GM12873 (cell line): ENCODE measurements at regions not wholly inside any gene's neighbourhood (a gene's known extent, or its start where the extent isn't known, plus 50 kb on each side); places are given as distances from the start of the nearest gene placed in this dataset.

Source experiments
- TF ChIP-seq, protein P1 (sequence below): IDR thresholded peaks from 2 replicates; pipeline ENCODE4 v1.5.1; 2012; ENCODE audit warnings: low read depth, mild to moderate bottlenecking, moderate library complexity, low read length, control low read depth; ENCODE audit not compliant: insufficient read depth; ENCODE audit errors: missing control alignments

DNA sequence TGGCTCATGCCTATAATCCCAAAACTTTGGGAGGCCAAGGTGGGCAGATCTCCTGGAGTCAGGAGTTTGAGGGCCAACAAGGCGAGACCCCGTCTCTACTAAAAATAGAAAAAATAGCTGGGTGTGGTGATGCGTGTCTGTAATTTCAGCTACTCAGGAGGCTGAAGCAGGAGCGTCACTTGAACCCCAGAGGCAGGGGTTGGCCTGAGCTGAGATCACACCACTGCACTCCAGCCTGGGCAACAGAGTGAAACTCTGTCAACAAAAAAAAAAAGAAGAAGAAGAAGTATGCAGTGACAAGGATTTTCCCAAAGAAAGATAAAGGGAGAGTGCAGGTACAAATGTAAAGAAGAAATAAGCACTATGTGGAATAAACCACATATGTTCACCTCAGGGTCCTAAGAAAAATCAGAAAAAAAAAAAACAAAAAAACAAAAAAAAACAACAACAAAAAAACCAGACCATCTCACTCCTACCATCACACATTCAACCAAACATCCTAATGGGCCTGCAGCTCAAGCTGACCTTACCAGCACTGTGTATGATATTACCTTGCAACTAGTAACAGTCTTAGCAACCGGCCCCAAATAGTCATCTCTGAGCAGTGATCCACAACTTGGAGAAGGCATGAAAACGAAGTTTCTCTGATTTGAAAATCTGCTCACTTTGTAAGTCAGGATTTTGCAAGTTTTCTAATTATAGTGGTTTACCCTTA, 296.7 kb upstream of the PROK2 start:
- TF ChIP-seq, protein P1, sequence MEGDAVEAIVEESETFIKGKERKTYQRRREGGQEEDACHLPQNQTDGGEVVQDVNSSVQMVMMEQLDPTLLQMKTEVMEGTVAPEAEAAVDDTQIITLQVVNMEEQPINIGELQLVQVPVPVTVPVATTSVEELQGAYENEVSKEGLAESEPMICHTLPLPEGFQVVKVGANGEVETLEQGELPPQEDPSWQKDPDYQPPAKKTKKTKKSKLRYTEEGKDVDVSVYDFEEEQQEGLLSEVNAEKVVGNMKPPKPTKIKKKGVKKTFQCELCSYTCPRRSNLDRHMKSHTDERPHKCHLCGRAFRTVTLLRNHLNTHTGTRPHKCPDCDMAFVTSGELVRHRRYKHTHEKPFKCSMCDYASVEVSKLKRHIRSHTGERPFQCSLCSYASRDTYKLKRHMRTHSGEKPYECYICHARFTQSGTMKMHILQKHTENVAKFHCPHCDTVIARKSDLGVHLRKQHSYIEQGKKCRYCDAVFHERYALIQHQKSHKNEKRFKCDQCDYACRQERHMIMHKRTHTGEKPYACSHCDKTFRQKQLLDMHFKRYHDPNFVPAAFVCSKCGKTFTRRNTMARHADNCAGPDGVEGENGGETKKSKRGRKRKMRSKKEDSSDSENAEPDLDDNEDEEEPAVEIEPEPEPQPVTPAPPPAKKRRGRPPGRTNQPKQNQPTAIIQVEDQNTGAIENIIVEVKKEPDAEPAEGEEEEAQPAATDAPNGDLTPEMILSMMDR, result no peak

DNA sequence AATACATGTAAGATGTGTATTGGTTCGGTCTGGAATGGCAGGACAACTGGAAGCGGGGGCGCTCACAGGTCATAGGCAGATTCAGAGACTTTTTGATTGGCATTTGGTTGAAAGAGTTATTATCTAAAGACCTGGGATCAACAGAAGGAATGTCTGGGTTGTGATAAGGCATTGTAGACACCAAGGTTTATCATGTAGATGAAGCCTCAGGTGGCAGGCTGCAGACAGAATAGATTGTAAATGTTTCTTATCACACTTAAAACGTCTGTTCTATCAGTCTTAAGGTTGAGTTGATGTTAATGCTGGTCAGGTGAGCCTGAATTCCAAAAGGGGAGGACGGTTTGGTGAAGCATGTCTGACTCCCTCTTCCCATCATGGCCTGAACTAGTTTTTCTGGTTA, 295.9 kb upstream of the PROK2 start:
- TF ChIP-seq, protein P1, result no peak

DNA sequence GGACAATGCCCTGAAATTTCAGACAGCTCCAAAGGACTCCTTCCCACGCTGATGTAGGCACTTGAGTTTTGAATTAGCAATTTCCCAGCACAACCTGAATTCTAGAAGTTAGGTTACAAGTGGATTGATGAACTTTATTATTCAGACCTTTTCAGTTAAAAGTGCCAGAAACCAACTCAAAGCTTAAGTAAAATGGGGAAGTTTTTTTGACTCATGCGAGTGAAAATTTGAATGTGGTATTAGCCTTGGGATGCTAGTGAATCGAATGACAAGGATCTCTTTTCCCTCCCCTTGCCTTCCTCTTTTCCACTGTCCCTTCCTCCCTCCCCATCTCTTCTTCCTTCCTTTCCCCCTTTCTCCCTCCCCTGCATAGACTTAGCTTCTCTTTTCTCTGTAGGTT, 295.1 kb upstream of the PROK2 start:
- TF ChIP-seq, protein P1, result peak; percentile 9

DNA sequence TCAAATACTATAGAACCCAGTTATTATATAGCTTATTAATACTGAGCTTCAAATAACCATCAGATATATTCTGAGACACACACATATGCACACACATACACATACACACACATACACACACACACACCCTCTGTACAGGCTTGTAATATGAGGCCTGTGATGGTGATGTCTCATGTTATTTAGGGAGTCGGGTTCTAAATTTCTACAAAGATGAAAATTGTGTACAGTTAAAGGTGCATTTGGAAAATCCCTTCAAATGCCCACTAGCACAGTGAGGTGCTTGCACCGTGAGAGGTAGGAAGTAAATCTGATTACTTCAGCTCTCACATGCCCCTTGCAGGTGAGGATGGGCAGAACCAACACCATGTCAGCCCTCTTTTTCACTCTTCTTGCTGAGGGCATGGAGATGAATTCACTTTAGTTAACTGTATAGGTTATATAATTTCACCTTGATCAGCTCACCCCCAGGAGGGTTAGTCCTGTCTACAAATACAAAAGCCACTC, 294.5 kb upstream of the PROK2 start:
- TF ChIP-seq, protein P1, result peak; percentile 24

DNA sequence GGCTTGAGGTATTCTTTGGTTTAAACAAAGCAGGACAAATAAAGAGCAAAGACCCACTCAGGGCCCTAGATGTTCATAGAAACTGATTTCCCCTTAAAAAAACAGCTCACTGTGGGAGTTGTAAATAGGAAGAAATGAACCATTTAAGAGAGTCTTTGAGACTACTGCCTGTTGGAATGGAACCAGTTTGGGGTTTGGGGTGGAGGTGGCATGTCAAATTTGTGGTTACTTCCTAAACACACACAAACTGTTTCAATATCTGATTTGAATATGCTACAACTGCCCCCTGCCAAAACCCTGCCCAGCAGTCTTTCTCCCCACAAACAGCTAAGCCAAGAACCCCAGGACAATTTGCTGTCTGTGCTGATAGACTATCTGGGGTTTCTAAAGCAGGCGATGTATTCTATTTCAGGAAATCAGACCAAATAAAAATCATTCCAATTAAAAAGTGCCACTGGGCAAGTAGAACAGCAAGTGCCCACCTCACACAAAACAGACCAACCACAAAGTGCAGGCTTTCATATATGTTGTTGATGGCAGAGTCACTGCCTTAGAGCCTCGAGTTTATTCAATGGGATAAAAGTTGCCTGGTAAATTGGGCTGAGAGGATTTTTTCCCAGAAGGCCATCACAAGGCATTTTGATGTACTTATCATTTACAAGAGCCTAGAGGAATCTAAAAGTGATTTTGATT, 293.9 kb upstream of the PROK2 start:
- TF ChIP-seq, protein P1, result no peak

DNA sequence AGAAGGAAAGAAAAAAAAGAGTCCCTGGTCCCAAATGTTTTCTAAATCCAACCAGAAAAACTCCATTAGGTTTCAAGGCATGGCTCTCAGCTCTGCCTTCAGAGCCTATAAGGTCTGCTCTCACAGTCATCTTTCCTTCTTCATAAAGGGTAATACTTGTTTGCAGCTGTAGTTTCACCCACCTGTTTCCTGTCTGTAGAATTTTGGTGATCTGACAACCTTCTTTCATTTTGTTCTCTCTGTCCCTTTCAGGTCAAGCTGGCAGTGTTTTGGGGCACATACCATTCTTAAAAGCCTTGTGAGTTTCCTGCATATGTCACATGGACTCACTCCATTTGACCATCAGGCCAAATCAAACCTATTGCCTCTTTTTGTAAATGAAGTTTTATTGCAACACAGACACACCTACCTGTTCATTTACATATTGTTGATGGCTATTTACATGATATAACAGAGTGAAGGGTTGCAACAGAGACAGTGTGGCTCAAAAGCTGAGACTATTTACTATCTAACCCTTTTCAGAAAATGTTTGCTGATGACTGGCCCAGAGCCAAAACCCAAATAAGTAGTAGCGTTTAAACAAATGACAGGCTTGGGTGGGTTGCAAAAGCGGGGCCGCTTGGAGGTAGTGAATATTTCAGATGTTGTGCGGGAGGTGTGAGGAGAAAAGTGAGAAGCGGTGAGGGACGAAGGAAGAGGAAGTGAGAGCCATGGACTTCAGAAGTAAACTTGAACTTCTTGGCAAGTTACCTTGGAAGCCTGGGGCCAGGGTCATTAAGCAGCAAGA, 292.7 kb upstream of the PROK2 start:
- TF ChIP-seq, protein P1, result no peak

DNA sequence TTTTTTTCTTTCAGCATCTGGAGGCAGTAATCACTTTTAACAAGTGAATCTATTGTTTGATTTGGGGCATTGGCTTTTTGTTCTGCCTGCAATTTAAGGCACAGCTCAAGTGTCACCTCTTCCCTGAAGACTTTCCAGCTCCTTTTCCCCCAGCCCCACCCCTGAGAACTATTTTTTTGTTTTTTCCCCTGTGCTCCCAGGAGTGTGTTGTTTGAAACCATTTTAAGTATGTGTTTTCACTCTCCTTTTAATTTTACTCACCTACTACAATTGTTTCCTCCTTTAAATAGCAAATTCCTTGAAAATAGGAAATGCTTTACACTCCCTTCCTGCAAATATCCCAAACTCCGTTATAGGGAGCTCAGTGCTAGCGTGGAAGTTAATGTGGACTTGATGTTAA, 286.7 kb upstream of the PROK2 start:
- TF ChIP-seq, protein P1, result no peak
